Peyer's patch (tissue), 4 donors: ENCODE measurements at regions not wholly inside any gene's neighbourhood (a gene's known extent, or its start where the extent isn't known, plus 50 kb on each side); places are given as distances from the start of the nearest gene placed in this dataset.

Experiments used
- POLR2A ChIP-seq, 2 donors: fragments of 450-650 bp; IDR thresholded peaks; one replicate each; pipeline ENCODE4 v1.5.1; 2017; ENCODE audit warnings: antibody characterized with exemption in 2 of 2, mild to moderate bottlenecking in 2 of 2, moderate library complexity in 2 of 2
- TF ChIP-seq, protein P1 (sequence below), 6 experiments: fragments of 450-650 bp in 4 of 6; fragments of 200-600 bp in 2 of 6; sonication (generic) in 1 of 6; IDR thresholded peaks; one replicate each; pipeline ENCODE4 v1.5.1; 2017 to 2019; ENCODE audit warnings: antibody characterized with exemption in 6 of 6, mild to moderate bottlenecking in 3 of 6, moderate library complexity in 1 of 6

DNA sequence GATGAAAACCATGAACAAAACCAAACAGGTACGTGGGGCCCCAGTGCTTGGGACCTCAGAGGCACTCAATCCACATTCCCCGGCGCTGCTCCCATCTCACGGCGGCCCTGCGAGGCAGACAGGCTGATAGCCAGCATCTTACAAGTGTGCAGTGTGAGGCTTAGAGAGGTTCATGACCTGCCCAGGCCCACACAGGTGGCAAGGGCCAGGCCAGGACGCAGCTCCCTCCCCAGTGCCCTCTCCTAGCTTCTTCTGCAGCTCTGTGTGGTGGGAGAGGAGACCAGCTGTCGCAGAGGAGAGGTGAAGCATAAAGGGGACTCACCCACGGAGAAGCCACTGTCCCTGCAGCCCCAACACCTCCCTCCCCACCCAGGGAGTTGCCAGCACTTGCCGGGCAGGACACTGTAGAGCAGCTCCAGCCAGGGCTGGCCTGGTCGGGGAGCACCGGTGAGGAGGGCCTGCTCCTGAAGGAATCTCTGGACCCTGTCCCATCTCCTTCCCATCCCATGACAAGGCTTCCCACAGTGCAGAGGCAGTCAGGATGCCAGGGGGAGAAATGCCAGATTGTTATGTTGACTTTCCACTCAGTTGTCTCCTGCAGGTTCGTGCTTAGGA, 92.4 kb upstream of the TMEM45B start:
- TF ChIP-seq, protein P1, sequence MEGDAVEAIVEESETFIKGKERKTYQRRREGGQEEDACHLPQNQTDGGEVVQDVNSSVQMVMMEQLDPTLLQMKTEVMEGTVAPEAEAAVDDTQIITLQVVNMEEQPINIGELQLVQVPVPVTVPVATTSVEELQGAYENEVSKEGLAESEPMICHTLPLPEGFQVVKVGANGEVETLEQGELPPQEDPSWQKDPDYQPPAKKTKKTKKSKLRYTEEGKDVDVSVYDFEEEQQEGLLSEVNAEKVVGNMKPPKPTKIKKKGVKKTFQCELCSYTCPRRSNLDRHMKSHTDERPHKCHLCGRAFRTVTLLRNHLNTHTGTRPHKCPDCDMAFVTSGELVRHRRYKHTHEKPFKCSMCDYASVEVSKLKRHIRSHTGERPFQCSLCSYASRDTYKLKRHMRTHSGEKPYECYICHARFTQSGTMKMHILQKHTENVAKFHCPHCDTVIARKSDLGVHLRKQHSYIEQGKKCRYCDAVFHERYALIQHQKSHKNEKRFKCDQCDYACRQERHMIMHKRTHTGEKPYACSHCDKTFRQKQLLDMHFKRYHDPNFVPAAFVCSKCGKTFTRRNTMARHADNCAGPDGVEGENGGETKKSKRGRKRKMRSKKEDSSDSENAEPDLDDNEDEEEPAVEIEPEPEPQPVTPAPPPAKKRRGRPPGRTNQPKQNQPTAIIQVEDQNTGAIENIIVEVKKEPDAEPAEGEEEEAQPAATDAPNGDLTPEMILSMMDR (IDR thresholded peaks at IDR 0.05), result no peak
- TF ChIP-seq POLR2A (IDR thresholded peaks at IDR 0.05), result no peak
